GM19035 (cell line): ENCODE measurements at regions not wholly inside any gene's neighbourhood (a gene's known extent, or its start where the extent isn't known, plus 50 kb on each side); places are given as distances from the start of the nearest gene placed in this dataset.
A peak's percentile ranks its signal among the peaks of the same experiment; 100 is the strongest.

Experiments used
- ATAC-seq: cut with Tn5 transposase; IDR thresholded peaks from one replicate; pipeline ENCODE4 v1.9.1; 2021; ENCODE audit not compliant: unreplicated experiment

GRCh38 chr2:196480653-196481323 lies 158.7 kb upstream of the CCDC150 start:
- ATAC-seq = no peak

GRCh38 chr2:196481324-196481697 lies 158.2 kb upstream of the CCDC150 start:
- ATAC-seq = no peak

- no peak for ATAC-seq
These were observed 157.1 kb upstream of the CCDC150 start for GRCh38 chr2:196482119-196483065.

- ATAC-seq = no peak
These were observed 153.4 kb upstream of the CCDC150 start for GRCh38 chr2:196486146-196486545.

GRCh38 chr2:196487417-196487816 lies 152.1 kb upstream of the CCDC150 start:
- no peak for ATAC-seq

GRCh38 chr2:196489371-196489770 lies 150.1 kb upstream of the CCDC150 start:
- no peak for ATAC-seq

GRCh38 chr2:196492946-196493345 lies 146.6 kb upstream of the CCDC150 start:
- no peak for ATAC-seq

GRCh38 chr2:196498962-196499361 lies 140.6 kb upstream of the CCDC150 start:
- no peak for ATAC-seq

GRCh38 chr2:196499686-196500085 lies 139.8 kb upstream of the CCDC150 start:
- ATAC-seq = no peak

- ATAC-seq = no peak
These were observed 138.7 kb upstream of the CCDC150 start for GRCh38 chr2:196500686-196501431.

- ATAC-seq = no peak
These were observed 137.7 kb upstream of the CCDC150 start for GRCh38 chr2:196501836-196502235.

- ATAC-seq = no peak
These were observed 137.1 kb upstream of the CCDC150 start for GRCh38 chr2:196502386-196502785.

- ATAC-seq = no peak
These were observed 136.1 kb upstream of the CCDC150 start for GRCh38 chr2:196503398-196503797.

GRCh38 chr2:196504788-196505187 lies 134.7 kb upstream of the CCDC150 start:
- peak; percentile 53 for ATAC-seq

- no peak for ATAC-seq
These were observed 129.3 kb upstream of the CCDC150 start for GRCh38 chr2:196510246-196510645.

- ATAC-seq = no peak
These were observed 128.0 kb upstream of the CCDC150 start for GRCh38 chr2:196511258-196512168.

- no peak for ATAC-seq
These were observed 125.6 kb upstream of the CCDC150 start for GRCh38 chr2:196513796-196514526.

- ATAC-seq = no peak
These were observed 124.9 kb upstream of the CCDC150 start for GRCh38 chr2:196514641-196515040.

GRCh38 chr2:196515051-196515450 lies 124.5 kb upstream of the CCDC150 start:
- ATAC-seq = no peak

GRCh38 chr2:196515608-196516007 lies 123.9 kb upstream of the CCDC150 start:
- ATAC-seq = no peak
